Fibroblast of lung (primary cell): ENCODE measurements at regions not wholly inside any gene's neighbourhood (a gene's known extent, or its start where the extent isn't known, plus 50 kb on each side); places are given as distances from the start of the nearest gene placed in this dataset.
"Not testable (repeated sequence)": the region's sequence is repeated elsewhere in the genome, so short reads cannot be mapped to it uniquely, and the experiment has no call there.

Experiments used
- DNase-seq, 2 donors: peaks; one replicate each; pipeline versions ENCODE4 v3.0.0 to v3.0.0-alpha.2; 2010; ENCODE audit warnings: low read depth in 2 of 2
- H2AFZ ChIP-seq: 2 replicates; pipeline ENCODE4 v1.5.1; 2012; ENCODE audit warnings: low read length, control low read depth, inconsistent platforms
- H3K27ac ChIP-seq: 2 replicates; pipeline ENCODE4 v1.5.1; 2011; ENCODE audit warnings: low read length, control low read depth; ENCODE audit not compliant: insufficient read depth
- H3K27me3 ChIP-seq: 2 replicates; pipeline ENCODE4 v1.5.1; 2011; ENCODE audit warnings: mild to moderate bottlenecking, low read length; ENCODE audit not compliant: control insufficient read depth, insufficient read depth
- H3K36me3 ChIP-seq: 2 replicates; pipeline ENCODE4 v1.5.1; 2011; ENCODE audit warnings: low read length; ENCODE audit not compliant: control insufficient read depth, insufficient read depth
- H3K4me1 ChIP-seq: 2 replicates; pipeline ENCODE4 v1.5.1; 2011; ENCODE audit warnings: low read length; ENCODE audit not compliant: control insufficient read depth, insufficient read depth; ENCODE audit errors: extremely low read depth
- H3K4me2 ChIP-seq: 2 replicates; pipeline ENCODE4 v1.5.1; 2011; ENCODE audit warnings: low read length, control low read depth; ENCODE audit not compliant: insufficient read depth; ENCODE audit errors: extremely low read depth
- H3K4me3 ChIP-seq, 4 experiments: fragments of 200-600 bp in 1 of 4; sonication (generic) in 1 of 4; replicated peaks in 1 of 4; 2 replicates each; pipeline ENCODE4 v1.5.1; 2011 to 2016; ENCODE audit warnings: low read length in 4 of 4, low read depth in 3 of 4, mild to moderate bottlenecking in 3 of 4, control low read depth in 2 of 4, inconsistent platforms in 1 of 4, mixed read lengths in 1 of 4; ENCODE audit not compliant: insufficient read depth in 1 of 4; ENCODE audit errors: control extremely low read depth in 1 of 4
- H3K79me2 ChIP-seq: 2 replicates; pipeline ENCODE4 v1.5.1; 2012; ENCODE audit warnings: mild to moderate bottlenecking, low read length, inconsistent platforms; ENCODE audit not compliant: control insufficient read depth, insufficient read depth
- H3K9ac ChIP-seq: 2 replicates; pipeline ENCODE4 v1.5.1; 2011; ENCODE audit warnings: mild to moderate bottlenecking, low read length, control low read depth; ENCODE audit not compliant: insufficient read depth
- H3K9me3 ChIP-seq: 2 replicates; pipeline ENCODE4 v1.5.1; 2012; ENCODE audit warnings: low read depth, low read length; ENCODE audit not compliant: control insufficient read depth, insufficient read depth
- H4K20me1 ChIP-seq: 2 replicates; pipeline ENCODE4 v1.5.1; 2011; ENCODE audit warnings: low read length; ENCODE audit not compliant: control insufficient read depth, insufficient read depth; ENCODE audit errors: extremely low read depth
- EZH2 ChIP-seq: IDR thresholded peaks from 2 replicates; pipeline ENCODE4 v1.5.1; 2012; ENCODE audit warnings: low read length, control low read depth, mild to moderate bottlenecking; ENCODE audit errors: missing control alignments
- TF ChIP-seq, protein P1 (sequence below), 2 donors: IDR thresholded peaks in 1 of 2; conservative IDR thresholded peaks in 1 of 2; 1 replicate in 1 of 2; 2 replicates in 1 of 2; pipeline ENCODE4 v1.5.1; 2011 to 2012; ENCODE audit warnings: low read length in 2 of 2, control low read depth in 1 of 2, inconsistent platforms in 1 of 2, low read depth in 1 of 2, mild to moderate bottlenecking in 1 of 2

- Histone ChIP-seq H4K20me1 (no peaks in the 10 kb centered on the region), H3K36me3 (no peaks in the 10 kb centered on the region), H3K4me3 (no peak overlapping the region), H3K27ac (no peak overlapping the region), H2AFZ (no peak overlapping the region), H3K9ac (no peak overlapping the region), H3K79me2 (no peaks in the 10 kb centered on the region), H3K4me2 (no peak overlapping the region), H3K27me3 (no peaks in the 10 kb centered on the region), H3K4me1 (no peaks in the 10 kb centered on the region), H3K9me3 (no peaks in the 10 kb centered on the region)
- DNase-seq: no peak
- TF ChIP-seq, protein P1, sequence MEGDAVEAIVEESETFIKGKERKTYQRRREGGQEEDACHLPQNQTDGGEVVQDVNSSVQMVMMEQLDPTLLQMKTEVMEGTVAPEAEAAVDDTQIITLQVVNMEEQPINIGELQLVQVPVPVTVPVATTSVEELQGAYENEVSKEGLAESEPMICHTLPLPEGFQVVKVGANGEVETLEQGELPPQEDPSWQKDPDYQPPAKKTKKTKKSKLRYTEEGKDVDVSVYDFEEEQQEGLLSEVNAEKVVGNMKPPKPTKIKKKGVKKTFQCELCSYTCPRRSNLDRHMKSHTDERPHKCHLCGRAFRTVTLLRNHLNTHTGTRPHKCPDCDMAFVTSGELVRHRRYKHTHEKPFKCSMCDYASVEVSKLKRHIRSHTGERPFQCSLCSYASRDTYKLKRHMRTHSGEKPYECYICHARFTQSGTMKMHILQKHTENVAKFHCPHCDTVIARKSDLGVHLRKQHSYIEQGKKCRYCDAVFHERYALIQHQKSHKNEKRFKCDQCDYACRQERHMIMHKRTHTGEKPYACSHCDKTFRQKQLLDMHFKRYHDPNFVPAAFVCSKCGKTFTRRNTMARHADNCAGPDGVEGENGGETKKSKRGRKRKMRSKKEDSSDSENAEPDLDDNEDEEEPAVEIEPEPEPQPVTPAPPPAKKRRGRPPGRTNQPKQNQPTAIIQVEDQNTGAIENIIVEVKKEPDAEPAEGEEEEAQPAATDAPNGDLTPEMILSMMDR (conservative IDR thresholded peaks at IDR 0.05 in 1 of 2, IDR thresholded peaks at IDR 0.05 in 1 of 2; ENCODE audit: low read depth in 1 of 2, low read length in 2 of 2): no peak
These were observed 113.5 kb upstream of the IGLL5 start for GRCh38 chr22:22773979-22774604.

DNA sequence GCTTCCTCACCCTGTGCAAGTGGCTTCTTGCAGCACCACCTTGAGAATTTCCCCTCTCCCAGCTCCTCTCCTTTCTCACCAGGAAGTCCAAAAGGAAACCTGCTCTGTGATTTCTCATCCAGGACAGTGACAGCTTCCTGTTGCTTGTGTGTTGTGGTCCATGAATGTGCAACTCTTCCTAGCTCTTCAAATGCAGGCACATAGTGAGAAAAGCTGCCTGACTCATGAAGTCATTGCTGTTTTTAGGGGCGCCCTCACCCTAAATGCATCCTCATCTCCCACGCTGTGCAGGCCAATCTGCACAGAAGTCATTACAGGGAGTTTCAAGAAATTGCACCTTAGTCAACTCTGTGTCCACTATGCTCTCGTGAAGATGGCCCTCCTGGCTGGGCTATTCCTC lies 112.9 kb upstream of the IGLL5 start:
- not testable (repeated sequence) for H3K27me3 ChIP-seq, H3K9me3 ChIP-seq, H3K9ac ChIP-seq, H3K4me3 ChIP-seq, H2AFZ ChIP-seq, H3K36me3 ChIP-seq, H4K20me1 ChIP-seq, H3K27ac ChIP-seq, H3K4me2 ChIP-seq, H3K4me1 ChIP-seq, H3K79me2 ChIP-seq, DNase-seq

- Histone ChIP-seq H3K36me3 (no peaks in the 10 kb centered on the region), H2AFZ (no peak overlapping the region), H3K9ac (no peak overlapping the region), H3K79me2 (no peaks in the 10 kb centered on the region), H3K9me3 (no peaks in the 10 kb centered on the region), H3K4me2 (no peak overlapping the region), H4K20me1 (no peaks in the 10 kb centered on the region), H3K27me3 (no peaks in the 10 kb centered on the region), H3K4me3 (no peak overlapping the region), H3K27ac (no peak overlapping the region), H3K4me1 (no peaks in the 10 kb centered on the region)
- DNase-seq: no peak
- no peak for TF ChIP-seq EZH2
- TF ChIP-seq, protein P1 (conservative IDR thresholded peaks at IDR 0.05 in 1 of 2, IDR thresholded peaks at IDR 0.05 in 1 of 2; ENCODE audit: low read depth in 1 of 2, low read length in 2 of 2): no peak
These were observed 111.5 kb upstream of the IGLL5 start for GRCh38 chr22:22776121-22776520.
